Gastrocnemius medialis (tissue), 4 donors: ENCODE measurements at regions not wholly inside any gene's neighbourhood (a gene's known extent, or its start where the extent isn't known, plus 50 kb on each side); places are given as distances from the start of the nearest gene placed in this dataset.

Experiments used
- POLR2A ChIP-seq, 2 donors: fragments of 450-650 bp; IDR thresholded peaks; one replicate each; pipeline ENCODE4 v1.6.1; 2017; ENCODE audit warnings: antibody characterized with exemption in 2 of 2, mild to moderate bottlenecking in 2 of 2, moderate library complexity in 2 of 2
- TF ChIP-seq, protein P1 (sequence below), 5 experiments: fragments of 450-650 bp in 3 of 5; fragments of 200-600 bp in 2 of 5; sonication (generic) in 2 of 5; IDR thresholded peaks in 4 of 5; conservative IDR thresholded peaks in 1 of 5; 1 replicate in 4 of 5; 2 replicates in 1 of 5; pipeline ENCODE4 v1.5.1; 2016 to 2019; ENCODE audit warnings: antibody characterized with exemption in 5 of 5, mild to moderate bottlenecking in 3 of 5, moderate library complexity in 3 of 5

- TF ChIP-seq, protein P1, sequence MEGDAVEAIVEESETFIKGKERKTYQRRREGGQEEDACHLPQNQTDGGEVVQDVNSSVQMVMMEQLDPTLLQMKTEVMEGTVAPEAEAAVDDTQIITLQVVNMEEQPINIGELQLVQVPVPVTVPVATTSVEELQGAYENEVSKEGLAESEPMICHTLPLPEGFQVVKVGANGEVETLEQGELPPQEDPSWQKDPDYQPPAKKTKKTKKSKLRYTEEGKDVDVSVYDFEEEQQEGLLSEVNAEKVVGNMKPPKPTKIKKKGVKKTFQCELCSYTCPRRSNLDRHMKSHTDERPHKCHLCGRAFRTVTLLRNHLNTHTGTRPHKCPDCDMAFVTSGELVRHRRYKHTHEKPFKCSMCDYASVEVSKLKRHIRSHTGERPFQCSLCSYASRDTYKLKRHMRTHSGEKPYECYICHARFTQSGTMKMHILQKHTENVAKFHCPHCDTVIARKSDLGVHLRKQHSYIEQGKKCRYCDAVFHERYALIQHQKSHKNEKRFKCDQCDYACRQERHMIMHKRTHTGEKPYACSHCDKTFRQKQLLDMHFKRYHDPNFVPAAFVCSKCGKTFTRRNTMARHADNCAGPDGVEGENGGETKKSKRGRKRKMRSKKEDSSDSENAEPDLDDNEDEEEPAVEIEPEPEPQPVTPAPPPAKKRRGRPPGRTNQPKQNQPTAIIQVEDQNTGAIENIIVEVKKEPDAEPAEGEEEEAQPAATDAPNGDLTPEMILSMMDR (IDR thresholded peaks at IDR 0.05 in 4 of 5, conservative IDR thresholded peaks at IDR 0.05 in 1 of 5), result no peak
- TF ChIP-seq POLR2A (IDR thresholded peaks at IDR 0.05), result no peak
Measured at GRCh38 chr2:59588286-59588685, 965.2 kb downstream of the BCL11A start.
